UCSD-AML1 (cell line): ENCODE measurements at regions not wholly inside any gene's neighbourhood (a gene's known extent, or its start where the extent isn't known, plus 50 kb on each side); places are given as distances from the start of the nearest gene placed in this dataset.

Experiments
- DNase-seq: peaks from one replicate; lab custom pipeline; 2025; ENCODE audit not compliant: unreplicated experiment; lab: John Stamatoyannopoulos, UW

- no peak for DNase-seq
Observed at GRCh38 chr18:39685303-39685902, 2119.8 kb upstream of the CELF4 start.

- DNase-seq, result no peak
Observed at GRCh38 chr18:39681061-39681460, 2115.5 kb upstream of the CELF4 start.

GRCh38 chr18:39675906-39676305 lies 2110.3 kb upstream of the CELF4 start:
- DNase-seq, result no peak

GRCh38 chr18:39675368-39675767 lies 2109.8 kb upstream of the CELF4 start:
- no peak for DNase-seq

- DNase-seq, result no peak
Observed at GRCh38 chr18:39672171-39672570, 2106.6 kb upstream of the CELF4 start.

- DNase-seq, result no peak
Observed at GRCh38 chr18:39667905-39668304, 2102.3 kb upstream of the CELF4 start.

GRCh38 chr18:39666541-39666940 lies 2100.9 kb upstream of the CELF4 start:
- no peak for DNase-seq

GRCh38 chr18:39661856-39662366 lies 2096.3 kb upstream of the CELF4 start:
- no peak for DNase-seq

GRCh38 chr18:39660141-39660540 lies 2094.5 kb upstream of the CELF4 start:
- DNase-seq, result no peak

GRCh38 chr18:39655341-39655740 lies 2089.7 kb upstream of the CELF4 start:
- DNase-seq, result no peak

GRCh38 chr18:39653221-39653620 lies 2087.6 kb upstream of the CELF4 start:
- no peak for DNase-seq

GRCh38 chr18:39648616-39649015 lies 2083.0 kb upstream of the CELF4 start:
- DNase-seq, result no peak

- DNase-seq, result no peak
Observed at GRCh38 chr18:39647627-39648534, 2082.3 kb upstream of the CELF4 start.

- no peak for DNase-seq
Observed at GRCh38 chr18:39638224-39638623, 2072.6 kb upstream of the CELF4 start.

- no peak for DNase-seq
Observed at GRCh38 chr18:39636931-39637330, 2071.3 kb upstream of the CELF4 start.

- no peak for DNase-seq
Observed at GRCh38 chr18:39635966-39636365, 2070.4 kb upstream of the CELF4 start.

- no peak for DNase-seq
Observed at GRCh38 chr18:39635192-39635591, 2069.6 kb upstream of the CELF4 start.

GRCh38 chr18:39627936-39628335 lies 2062.3 kb upstream of the CELF4 start:
- DNase-seq, result no peak

GRCh38 chr18:39624961-39625360 lies 2059.4 kb upstream of the CELF4 start:
- DNase-seq, result no peak

GRCh38 chr18:39622431-39622830 lies 2056.8 kb upstream of the CELF4 start:
- DNase-seq, result no peak

- no peak for DNase-seq
Observed at GRCh38 chr18:39620551-39621168, 2055.1 kb upstream of the CELF4 start.
